ENCODE measurements at regions not wholly inside any gene's neighbourhood (a gene's known extent, or its start where the extent isn't known, plus 50 kb on each side); places are given as distances from the start of the nearest gene placed in this dataset.

DNA sequence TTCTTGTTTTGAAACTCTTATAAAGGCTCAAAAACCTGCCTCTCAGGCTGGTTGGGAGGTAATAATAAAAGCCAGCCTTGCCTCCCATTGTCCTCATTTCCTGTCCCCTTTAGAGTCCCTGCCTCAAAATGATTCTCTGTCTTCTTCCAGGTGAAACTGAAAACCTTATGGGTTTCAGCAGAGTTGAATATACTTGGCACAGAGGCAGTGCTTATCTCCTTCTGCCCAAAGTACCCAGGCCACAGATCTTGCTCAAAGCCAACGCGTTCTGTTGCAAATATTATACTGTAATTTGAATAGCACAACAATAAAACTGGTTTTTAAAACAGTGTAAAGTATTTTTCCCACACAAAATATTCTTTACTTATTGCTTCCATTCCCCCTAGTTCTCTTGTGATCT lies 183.1 kb upstream of the GIMD1 start:
- TF ChIP-seq, protein P1, sequence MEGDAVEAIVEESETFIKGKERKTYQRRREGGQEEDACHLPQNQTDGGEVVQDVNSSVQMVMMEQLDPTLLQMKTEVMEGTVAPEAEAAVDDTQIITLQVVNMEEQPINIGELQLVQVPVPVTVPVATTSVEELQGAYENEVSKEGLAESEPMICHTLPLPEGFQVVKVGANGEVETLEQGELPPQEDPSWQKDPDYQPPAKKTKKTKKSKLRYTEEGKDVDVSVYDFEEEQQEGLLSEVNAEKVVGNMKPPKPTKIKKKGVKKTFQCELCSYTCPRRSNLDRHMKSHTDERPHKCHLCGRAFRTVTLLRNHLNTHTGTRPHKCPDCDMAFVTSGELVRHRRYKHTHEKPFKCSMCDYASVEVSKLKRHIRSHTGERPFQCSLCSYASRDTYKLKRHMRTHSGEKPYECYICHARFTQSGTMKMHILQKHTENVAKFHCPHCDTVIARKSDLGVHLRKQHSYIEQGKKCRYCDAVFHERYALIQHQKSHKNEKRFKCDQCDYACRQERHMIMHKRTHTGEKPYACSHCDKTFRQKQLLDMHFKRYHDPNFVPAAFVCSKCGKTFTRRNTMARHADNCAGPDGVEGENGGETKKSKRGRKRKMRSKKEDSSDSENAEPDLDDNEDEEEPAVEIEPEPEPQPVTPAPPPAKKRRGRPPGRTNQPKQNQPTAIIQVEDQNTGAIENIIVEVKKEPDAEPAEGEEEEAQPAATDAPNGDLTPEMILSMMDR (IDR thresholded peaks at IDR 0.05) = no peak
- TF ChIP-seq ZFX (IDR thresholded peaks at IDR 0.05; ENCODE audit: borderline replicate concordance) = no peak
